ENCODE measurements at regions not wholly inside any gene's neighbourhood (a gene's known extent, or its start where the extent isn't known, plus 50 kb on each side); places are given as distances from the start of the nearest gene placed in this dataset.

- TF ChIP-seq, protein P1, sequence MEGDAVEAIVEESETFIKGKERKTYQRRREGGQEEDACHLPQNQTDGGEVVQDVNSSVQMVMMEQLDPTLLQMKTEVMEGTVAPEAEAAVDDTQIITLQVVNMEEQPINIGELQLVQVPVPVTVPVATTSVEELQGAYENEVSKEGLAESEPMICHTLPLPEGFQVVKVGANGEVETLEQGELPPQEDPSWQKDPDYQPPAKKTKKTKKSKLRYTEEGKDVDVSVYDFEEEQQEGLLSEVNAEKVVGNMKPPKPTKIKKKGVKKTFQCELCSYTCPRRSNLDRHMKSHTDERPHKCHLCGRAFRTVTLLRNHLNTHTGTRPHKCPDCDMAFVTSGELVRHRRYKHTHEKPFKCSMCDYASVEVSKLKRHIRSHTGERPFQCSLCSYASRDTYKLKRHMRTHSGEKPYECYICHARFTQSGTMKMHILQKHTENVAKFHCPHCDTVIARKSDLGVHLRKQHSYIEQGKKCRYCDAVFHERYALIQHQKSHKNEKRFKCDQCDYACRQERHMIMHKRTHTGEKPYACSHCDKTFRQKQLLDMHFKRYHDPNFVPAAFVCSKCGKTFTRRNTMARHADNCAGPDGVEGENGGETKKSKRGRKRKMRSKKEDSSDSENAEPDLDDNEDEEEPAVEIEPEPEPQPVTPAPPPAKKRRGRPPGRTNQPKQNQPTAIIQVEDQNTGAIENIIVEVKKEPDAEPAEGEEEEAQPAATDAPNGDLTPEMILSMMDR (IDR thresholded peaks at IDR 0.05) = no peak
- H3K9me3 Mint-ChIP-seq = peaks cover 41% of the 10 kb centered on the region
- no peak for DNase-seq
- no peak overlapping the region for H3K4me3 Mint-ChIP-seq
- H3K27me3 Mint-ChIP-seq (ENCODE audit: low read depth, poor library complexity) = peaks cover 7% of the 10 kb centered on the region
- peak overlapping the region; percentile 39 for H3K27ac Mint-ChIP-seq
- H3K4me1 Mint-ChIP-seq = peaks cover 37% of the 10 kb centered on the region
- H3K36me3 Mint-ChIP-seq (ENCODE audit: low read depth) = peaks cover 26% of the 10 kb centered on the region
Measured at GRCh38 chr3:178159691-178160220, 376.5 kb upstream of the KCNMB2 start.

DNA sequence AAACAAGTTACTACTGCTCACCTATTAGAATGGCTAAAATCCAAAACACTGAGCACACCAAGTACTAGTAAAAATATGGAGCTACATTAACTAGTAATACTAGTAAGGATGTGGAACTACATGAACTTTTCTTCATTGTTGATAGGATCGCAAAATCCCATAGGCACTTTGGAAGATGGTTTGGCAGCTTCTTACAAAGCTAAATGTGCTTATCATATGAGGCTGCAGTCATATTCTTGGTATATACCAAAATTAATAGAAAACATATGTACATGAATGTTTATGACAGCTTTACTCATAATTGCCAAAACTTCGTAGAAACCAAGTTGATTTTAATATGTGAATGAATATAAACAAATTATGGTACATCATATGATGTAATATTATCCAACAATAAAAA is 366.8 kb upstream of the KCNMB2 start:
- TF ChIP-seq, protein P1 (IDR thresholded peaks at IDR 0.05) = no peak
- Mint-ChIP-seq H3K4me1 (peaks cover 5% of the 10 kb centered on the region), H3K36me3 (ENCODE audit: low read depth) (peaks cover 11% of the 10 kb centered on the region), H3K27ac (no peak overlapping the region), H3K9me3 (peaks cover 42% of the 10 kb centered on the region), H3K27me3 (ENCODE audit: low read depth, poor library complexity) (peaks cover 2% of the 10 kb centered on the region), H3K4me3 (no peak overlapping the region)
- no peak for DNase-seq

DNA sequence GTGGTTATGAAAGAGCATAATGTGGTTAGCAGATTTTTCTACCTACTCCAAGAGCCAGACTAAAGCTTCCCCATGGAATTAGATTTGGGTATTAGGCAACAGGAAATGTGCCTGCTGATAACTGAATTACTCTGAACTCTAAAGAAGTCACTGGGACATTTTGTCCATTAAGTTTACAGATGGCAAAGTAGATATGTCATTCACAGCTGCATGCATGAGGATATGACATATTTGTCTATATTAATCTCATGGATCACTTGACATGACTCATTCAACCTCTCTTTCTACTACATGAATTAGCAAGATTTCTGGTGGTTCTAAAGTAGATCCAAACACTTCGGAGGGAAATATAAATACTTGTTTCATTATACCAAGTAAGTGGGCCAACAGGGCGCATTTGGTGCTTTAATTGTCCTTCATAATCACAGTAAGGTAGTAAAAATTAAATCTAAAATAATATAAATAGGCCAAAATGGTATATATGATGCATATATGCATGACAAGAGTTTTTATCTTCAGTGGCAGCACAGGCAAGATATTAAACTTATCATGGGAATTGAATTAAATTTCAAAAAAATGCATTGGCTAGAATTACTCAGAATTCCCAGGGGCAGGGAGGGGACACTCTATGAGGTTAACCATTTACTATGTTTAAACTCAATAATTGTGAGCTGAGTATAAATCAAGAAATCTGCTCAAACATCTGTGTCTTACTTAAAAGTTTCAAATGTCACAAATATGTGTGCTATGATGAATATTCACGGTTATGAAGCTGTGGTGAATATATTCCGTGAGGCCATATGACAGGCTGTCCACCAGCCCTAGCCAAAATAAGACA is 365.3 kb upstream of the KCNMB2 start:
- Mint-ChIP-seq H3K27me3 (ENCODE audit: low read depth, poor library complexity) (no peaks in the 10 kb centered on the region), H3K4me3 (no peak overlapping the region), H3K36me3 (ENCODE audit: low read depth) (peaks cover 6% of the 10 kb centered on the region), H3K27ac (no peak overlapping the region), H3K4me1 (peaks cover 5% of the 10 kb centered on the region), H3K9me3 (peaks cover 32% of the 10 kb centered on the region)
- TF ChIP-seq, protein P1 (IDR thresholded peaks at IDR 0.05) = no peak
- no peak for DNase-seq

GRCh38 chr3:178172121-178172520 is 364.1 kb upstream of the KCNMB2 start:
- no peak for DNase-seq
- H3K27ac Mint-ChIP-seq = no peak overlapping the region

DNA sequence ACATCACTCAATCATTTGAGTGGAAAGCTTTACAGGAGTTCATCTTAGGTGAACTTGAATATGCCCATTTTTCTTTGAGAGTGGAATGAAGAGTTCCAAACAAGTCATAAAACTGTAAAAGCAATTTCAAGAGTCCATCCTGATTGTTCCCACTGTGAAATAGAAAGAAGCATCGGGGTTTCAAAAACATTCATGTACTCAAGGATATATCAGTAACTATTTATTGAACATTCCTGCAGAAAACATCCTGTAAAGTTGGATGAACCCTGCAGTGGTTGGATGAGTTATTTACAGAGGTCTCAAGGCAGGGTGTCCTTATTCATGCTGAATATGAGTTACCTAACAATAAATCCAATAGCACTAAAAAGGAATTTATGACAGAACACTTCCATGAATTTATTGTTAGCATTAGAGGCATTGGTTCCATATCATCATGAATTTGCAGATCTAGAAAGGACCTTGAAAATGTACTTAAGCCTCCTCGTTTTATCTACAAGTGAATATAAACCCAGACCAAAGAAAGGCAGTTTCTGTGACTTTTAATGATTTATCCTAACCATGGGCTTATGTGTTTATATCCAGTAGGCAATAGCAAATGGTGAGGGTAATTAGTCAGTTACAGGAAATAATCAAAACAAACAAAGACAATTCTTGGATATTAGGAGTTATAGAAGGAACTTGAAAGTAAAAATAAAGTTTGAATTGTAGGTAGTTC is 361.9 kb upstream of the KCNMB2 start:
- Mint-ChIP-seq H3K4me3 (no peak overlapping the region), H3K4me1 (peaks cover 5% of the 10 kb centered on the region), H3K27me3 (ENCODE audit: low read depth, poor library complexity) (no peaks in the 10 kb centered on the region), H3K27ac (no peak overlapping the region), H3K9me3 (no peaks in the 10 kb centered on the region), H3K36me3 (ENCODE audit: low read depth) (no peaks in the 10 kb centered on the region)
- TF ChIP-seq, protein P1 (IDR thresholded peaks at IDR 0.05) = no peak
- no peak for DNase-seq

More at GRCh38 chr3:178172121-178172520, 364.1 kb upstream of the KCNMB2 start:
- Mint-ChIP-seq H3K4me3 (no peak overlapping the region), H3K4me1 (peaks cover 5% of the 10 kb centered on the region), H3K36me3 (ENCODE audit: low read depth) (no peaks in the 10 kb centered on the region), H3K27me3 (ENCODE audit: low read depth, poor library complexity) (no peaks in the 10 kb centered on the region), H3K9me3 (peaks cover 20% of the 10 kb centered on the region)
- TF ChIP-seq, protein P1 (IDR thresholded peaks at IDR 0.05) = no peak
